Left colon (tissue), 2 donors: ENCODE measurements at regions not wholly inside any gene's neighbourhood (a gene's known extent, or its start where the extent isn't known, plus 50 kb on each side); places are given as distances from the start of the nearest gene placed in this dataset.
"Not testable (repeated sequence)": the region's sequence is repeated elsewhere in the genome, so short reads cannot be mapped to it uniquely, and the experiment has no call there.

Source experiments
- ATAC-seq: fragments of 200-7000 bp; cut with Tn5 transposase; one replicate; pipeline ENCODE4 v1.9.1; 2020; ENCODE audit warnings: mild to moderate bottlenecking, moderate library complexity
- DNase-seq, 2 donors: peaks; one replicate each; pipeline ENCODE4 v3.0.0-alpha.2; 2020
- intact Hi-C, 2 donors: fragments of 100-400 bp; cut with DNase I in 1 of 2; cut with micrococcal nuclease in 1 of 2; formaldehyde crosslinking; loops; one replicate each; pipeline versions ENCODE4 v1.11.2 to v1.14.0; 2022; cut with DNase I, micrococcal nuclease
- donor health status: DM: no; HTN: no; CAD: no.
- donor health status: DM: yes; HTN: yes; CAD: no.

DNA sequence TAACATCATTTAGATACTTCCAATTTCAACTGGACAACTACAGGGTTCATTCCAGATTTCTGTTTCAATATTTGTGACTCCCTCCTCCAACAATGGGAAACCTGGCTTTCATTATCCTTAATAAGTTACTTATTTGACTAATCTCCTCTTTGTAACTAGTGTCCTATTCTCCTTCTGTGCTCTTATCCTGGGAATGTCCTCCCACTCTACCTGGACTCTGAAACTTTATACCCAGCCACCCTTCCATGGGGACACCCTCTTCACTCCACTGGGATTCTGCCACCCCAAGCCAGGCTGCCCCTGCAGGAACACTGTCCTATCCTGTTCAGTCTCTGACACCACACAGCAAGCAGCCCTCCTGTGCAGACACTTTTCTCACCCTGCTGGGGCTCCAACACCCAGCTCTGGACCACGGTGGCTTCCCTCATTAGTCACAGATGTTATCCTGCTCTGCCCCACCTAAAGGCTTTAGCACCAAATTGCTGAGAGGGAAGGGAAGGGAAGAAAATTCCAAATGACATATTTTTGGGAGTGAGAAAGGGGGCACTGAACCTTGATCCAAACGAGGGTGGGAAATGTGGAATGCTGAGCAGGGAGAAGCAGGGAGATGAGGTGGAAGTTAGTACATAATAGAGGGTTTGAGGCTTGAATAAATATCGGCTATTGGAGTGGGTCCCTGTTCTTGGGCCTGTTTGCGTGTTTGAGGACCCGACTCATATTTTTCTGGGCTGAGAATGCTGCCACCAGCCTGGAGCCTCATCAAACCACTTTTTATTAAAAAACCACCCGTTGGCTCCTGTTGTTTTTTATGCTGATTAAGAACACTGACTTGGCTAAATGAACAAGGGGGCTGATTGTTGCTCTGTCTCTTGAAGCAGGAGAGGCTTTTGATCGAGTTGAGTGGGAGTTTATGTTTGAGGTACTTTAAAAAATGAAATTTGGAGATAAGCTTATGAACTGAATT lies 54.0 kb upstream of the AKIRIN2 start:
- no peak for DNase-seq
- intact Hi-C loops: no loop called here
- ATAC-seq: no peak

- no peak for ATAC-seq
Observed at GRCh38 chr6:87754828-87755227, 52.8 kb upstream of the AKIRIN2 start.

DNA sequence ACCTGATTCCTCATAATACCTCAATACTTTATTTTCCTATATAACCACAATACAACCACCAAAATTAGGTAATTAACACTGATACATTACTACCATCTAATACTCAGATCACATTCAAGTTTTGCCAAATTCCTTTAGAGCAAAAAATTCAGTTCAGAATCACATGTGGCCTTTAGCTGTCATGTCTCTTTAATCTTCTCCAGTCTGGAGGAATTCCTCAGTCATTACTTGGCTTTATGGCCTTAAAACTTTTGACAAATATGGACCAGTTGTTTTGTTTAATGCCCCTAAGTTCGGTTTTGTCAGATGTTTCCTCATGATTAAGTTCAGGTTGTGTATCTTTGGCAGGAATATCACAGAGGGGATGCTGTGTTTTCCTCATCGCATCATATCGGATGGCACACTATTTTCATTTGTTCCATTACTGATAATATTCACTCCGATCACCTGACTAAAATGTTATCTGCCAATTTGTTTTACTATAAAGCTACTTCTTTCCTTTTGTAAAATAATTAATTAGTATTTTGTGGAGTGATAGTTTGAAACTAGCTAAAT lies 51.2 kb upstream of the AKIRIN2 start:
- no peak for ATAC-seq
- intact Hi-C loops: no loop called here
- DNase-seq: no peak

More at GRCh38 chr6:87754828-87755227, 52.8 kb upstream of the AKIRIN2 start:
- intact Hi-C loops: no loop called here
- no peak for DNase-seq

GRCh38 chr6:87752503-87752902 lies 50.5 kb upstream of the AKIRIN2 start:
- intact Hi-C loops, DNase-seq, ATAC-seq: not testable (repeated sequence)
